ENCODE measurements at regions not wholly inside any gene's neighbourhood (a gene's known extent, or its start where the extent isn't known, plus 50 kb on each side); places are given as distances from the start of the nearest gene placed in this dataset.

DNA sequence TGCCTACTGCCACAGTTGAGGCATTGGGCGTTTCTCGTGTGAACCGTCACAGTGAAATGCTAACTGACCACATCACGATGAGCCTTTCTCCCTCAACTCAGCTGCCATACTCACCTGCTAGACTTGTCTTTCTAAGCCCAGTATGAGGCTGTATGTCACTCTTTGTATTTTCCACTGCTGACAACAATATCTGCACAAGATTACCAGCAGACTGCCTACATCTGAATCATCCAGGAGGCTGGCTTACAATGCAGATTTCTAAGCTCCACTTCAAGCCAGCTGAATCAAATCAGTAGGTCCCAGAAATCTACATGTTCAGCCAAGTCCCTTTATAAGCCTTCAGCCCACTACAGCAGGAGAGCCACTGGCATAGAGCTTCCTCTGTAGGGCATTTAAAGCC, 355.0 kb upstream of the DUSP10 start:
- DNase-seq = no peak

DNA sequence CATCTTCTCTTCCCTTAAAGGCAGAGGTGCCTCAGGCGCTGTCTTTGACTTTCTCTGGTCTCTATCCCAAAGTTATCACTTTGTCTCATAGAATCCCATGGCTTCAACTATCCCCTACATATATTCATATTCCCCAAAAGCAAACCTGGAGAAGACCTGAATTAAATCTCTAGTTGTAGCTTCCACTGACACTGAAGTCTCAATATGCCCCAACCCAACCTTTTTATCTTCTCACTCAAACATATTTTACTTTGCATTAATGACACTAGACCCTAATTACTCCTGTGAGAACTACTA, 354.5 kb upstream of the DUSP10 start:
- DNase-seq = no peak

DNA sequence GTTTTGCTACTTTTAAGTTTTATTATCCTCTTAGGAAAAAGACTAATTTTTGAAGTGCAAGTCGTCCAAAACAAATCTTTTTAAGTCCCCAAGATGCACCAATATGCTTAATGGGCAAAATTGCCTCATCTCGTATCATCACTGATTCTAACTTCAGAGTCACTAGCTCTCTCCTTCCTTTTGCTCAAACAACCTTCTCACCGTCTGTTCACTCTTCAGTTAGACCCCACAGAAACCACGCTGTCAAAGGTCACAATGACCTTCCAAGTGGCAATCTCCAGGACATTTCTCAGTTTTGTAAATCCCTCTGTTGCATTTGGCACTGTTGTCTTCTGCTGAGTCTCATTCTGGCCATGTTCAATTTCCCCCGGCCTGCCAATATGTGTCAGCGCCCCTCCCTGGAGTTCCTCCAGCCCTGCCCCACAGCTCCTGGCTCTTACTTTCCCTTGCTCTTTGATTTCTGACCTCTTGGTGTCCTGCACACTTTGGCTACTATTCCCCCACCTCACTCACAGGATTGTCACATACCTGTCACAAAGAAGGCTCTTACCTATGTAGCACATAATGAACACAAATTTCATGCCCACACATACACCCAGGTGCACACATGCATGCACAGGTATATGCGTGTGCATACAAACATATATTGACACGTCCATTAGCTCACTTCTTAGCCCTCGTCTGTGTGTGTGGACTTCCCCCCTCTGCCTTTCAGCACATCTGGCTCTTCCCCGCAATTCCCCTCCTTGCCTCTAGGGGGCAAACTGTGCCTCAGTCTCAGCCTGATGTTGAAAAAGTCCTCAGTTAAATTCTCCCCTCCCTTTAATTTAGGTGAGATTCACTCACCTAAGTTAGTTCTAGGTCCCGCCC, 354.0 kb upstream of the DUSP10 start:
- no peak for DNase-seq

DNA sequence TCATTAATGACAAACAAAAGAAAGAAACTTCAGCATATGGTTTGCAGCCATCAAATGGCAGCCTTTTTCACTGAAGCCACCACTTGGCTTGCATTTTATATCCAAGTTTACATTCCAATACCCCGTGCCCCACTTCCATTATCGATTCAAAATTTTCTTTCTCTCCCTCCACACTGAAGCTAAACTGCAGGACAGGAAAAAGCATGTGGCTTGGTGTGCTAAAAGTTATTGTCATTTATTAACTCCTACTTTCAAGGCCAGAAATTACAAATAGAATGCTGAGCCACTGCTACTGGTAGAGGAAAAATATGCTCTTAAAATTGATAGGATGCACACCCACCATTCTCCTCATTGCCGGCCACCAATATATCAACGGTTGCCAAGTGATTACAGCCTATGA, 351.6 kb upstream of the DUSP10 start:
- no peak for DNase-seq

DNA sequence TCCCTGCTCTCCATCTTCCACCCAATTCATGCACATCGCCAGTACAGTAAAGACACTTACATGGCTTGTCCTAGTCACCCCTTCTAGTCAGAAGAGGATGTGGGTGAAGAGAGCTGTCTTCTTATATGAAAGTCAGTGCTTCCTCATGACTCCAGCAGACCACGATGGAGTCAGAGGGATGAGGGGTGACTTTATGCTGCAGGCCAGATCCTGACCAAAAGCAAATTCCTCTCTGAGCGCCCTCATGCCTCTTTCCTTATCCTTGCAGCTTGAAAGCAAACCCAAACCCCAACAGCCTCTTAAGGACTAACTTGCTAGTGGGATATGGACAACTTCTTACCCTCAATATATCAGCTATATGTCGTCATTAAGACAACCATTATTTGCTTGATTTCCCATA, 348.2 kb upstream of the DUSP10 start:
- DNase-seq = no peak

DNA sequence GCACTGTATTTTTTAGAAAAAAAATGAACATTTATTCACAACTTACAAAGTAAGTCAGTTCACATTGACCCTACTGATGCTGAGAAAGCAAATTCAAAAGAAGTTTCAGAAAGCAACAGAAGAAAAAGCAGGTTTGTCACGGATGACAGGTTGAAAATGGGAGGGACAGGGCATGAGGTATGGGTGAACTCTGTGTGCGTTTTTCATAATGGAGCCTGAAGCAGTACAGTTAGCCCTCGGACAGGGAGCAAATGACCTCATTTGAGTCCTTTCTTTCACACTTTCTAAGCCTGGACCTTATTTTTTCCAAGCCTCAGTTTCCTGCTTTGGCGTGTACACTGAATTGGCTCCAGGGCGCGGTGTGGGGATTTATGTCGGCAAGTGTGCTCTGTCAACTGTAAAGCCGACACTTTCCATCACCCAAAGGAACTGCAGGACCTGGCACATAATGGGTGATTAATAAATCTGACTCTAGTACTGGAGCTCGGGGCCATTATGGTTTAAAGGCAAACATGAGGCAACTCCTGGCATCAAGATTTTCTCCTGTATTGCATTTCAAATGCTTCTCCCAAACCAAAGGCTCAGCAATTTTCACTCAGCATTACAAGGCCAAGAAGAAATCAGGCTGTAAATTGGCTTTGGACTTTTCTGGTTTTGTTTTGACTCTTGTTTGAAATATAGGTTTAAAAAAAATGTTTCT, 345.5 kb upstream of the DUSP10 start:
- DNase-seq = no peak

DNA sequence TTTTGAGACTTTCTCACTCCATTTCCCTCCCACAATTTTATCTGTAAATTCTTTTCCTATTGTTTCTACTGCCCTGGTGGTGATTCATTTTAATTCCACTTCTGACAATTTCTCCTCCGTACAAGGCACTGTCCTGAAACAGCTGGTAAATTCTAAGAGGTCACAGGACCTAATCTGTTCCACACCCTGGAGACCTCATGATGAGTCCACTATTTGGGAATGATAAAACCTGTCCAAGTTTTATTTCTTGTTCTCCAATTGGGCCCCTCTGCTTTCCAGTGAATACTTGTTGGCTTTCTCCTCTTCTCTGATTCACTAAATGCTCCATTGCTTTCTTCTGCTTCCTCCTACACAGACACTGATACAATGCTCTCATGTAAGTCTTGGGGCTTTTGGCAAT, 343.1 kb upstream of the DUSP10 start:
- no peak for DNase-seq

DNA sequence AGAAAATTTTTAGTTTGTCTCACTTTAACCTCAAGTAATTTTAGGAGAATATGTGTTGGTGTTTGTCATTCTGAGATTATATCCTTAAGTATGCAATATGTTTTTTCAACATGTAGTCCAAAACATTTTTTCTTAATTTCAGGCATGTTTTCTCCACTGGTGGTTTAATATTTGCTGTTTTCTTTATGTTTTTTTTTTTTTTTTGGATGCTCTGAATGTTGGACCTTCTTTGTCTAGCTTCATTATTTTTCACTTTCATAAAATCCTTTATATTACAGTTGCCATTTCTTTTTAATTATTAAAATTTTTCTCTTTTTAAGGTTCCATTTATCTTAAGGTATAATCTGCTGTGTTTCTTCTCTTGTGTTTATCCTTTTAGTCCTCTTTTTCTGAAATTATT, 342.2 kb upstream of the DUSP10 start:
- DNase-seq = no peak

DNA sequence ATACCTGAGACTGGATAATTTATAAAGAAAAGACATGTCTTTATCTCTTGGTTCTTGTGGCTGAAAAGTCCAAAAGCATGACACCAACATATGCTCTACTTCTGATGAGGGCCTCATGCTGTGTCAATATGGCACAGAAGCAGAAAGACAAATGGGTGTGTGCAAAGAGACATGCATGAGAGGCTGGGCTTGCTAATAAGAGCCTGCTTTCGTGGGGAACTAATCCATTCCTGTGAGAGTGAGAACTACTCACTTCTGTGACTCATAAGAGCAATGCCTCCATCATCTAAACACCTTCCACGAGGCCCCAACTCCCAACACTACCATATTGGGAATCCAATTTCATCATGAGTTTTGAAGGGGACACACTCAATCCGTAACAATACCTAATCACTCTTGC, 340.0 kb upstream of the DUSP10 start:
- DNase-seq = no peak

DNA sequence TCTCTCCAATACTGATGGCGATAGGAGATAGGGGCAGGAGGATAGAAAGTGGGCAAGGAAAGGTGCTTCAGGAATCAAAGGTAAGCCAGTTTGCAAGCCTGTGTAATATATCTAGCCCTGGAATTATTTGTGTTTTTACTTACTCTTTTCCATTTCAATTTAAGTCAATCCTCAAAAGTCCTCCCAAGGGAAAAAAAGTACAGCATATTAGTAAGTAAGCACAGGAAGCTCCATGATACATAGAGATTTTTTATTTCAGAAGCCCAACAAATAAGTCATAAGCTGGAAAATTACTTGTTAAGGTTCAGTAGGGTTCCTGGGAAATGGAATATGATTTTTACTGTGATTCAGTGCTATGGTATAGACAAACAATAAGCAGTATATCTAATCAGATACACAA, 337.7 kb upstream of the DUSP10 start:
- no peak for DNase-seq

DNA sequence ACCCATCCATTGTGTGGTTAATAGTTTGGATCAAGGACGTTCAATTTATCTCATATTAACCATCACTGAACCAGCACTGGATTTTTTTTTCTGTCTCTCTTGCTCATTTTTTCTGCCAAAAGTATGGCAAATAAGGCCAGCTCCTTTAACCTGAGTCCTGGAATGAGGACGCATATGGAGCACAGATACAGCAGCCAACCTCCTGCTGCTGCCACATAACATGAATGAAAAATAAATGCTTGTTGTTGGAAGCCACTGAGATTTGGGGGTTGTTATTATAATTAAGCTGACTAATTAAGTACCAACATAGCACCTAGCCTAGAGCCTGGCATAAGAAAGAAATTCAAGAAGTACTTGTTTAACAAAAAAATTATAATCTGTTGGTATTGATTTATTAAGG, 335.3 kb upstream of the DUSP10 start:
- DNase-seq = no peak

DNA sequence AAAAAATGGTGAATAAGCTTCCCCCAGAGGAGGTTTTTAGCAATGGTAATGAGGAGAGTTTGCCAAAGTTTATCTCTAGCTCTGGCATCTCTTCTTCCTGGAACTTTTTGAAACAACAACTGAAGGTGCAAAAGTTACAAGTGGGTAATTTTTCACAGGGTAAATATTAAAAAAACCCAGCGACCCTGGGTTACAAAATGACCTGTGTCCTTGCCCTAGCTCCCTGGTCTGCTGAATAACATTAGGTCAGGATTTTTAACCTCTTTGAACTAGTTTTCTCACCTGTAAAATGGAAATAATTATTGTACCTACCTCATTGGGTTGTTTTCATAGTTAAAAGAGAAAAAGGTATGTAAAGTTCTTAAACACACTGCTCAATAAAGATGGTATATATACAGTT, 332.4 kb upstream of the DUSP10 start:
- DNase-seq = no peak

DNA sequence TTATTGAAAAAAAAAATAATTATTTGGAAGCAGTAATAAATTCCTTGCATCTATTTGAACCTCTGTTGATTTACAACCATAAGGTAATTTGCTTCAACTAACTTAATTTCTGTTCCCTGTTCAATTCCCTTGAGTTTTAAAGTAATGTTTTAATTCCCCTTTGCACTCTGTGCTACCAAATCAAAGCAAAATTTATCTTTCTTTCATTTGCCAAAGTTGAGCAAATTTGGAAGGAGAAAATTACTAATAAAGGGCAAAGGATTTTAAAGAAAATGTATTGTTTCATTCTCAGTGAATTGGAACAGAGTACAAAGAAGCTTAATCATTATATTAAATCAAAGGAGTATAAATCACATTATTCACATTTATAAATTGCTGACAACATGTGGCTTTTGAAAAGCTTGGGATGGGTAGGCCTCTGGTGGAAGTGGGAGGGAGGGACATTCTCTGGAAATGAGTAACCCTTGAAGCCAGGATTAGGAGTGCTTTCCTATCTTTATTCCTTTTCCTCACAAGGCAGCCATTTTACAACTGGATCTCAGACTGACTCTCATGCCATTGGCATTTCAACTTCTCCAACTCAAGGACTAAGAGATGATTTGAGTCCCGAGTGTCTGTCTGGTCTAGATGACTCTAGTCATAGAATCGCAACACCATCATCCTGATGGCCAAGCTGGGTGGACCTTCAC, 331.6 kb upstream of the DUSP10 start:
- no peak for DNase-seq

DNA sequence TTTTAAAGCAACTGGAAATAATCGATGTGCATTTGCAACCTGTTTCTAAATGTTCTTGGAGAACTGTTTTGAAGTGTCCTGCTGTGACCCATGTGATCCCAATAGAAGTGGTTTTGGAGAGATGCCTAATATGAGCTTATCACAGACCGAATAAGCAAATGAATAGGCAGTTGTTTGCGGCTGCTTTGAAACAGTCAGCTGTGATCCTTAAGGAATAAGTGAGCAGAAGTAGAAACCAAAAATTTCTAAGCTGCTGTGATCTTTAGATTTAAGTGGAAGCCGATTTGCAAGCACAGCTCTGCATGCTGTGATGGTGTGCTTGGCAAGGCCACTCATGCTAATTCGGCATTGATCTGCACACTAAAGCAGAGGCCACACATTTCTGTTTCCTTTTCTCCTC, 329.5 kb upstream of the DUSP10 start:
- no peak for DNase-seq

DNA sequence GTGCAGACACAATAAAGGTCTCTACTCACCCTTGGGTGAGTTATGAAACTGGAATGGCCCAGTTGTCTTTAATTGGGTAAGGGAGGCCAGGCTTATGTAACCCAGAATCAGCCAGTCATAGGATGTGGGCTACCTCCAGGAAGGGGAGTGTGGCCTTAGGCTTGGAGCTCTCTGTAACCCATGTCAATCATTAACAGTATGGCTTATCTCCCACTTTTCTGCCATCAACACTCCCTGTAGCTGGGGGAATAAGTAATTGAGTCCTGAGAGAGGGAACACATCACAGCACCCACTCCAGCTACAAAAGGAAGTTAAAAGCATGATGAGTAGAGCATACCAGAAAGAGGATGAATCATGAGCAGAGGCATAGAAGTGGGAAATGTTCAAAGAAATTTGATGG, 327.0 kb upstream of the DUSP10 start:
- DNase-seq = no peak

DNA sequence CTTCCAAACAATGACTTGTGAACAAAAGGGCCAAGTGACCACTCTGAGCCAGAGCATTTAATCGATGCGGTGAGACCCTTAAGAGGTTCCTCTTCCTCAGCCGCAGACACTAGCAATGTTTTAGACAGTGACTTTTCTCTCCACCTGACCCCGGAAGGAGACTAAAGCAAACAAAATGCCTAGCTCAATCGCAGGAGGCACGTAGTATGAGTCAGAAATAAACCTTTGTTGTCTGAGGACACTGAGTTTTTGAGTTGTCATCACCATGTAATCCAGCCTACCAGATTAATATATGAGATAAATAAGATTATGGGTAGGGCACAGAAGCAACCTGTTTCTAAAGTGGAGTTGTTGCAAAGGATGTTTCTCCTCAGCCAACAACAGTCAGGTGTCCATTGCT, 326.2 kb upstream of the DUSP10 start:
- no peak for DNase-seq

DNA sequence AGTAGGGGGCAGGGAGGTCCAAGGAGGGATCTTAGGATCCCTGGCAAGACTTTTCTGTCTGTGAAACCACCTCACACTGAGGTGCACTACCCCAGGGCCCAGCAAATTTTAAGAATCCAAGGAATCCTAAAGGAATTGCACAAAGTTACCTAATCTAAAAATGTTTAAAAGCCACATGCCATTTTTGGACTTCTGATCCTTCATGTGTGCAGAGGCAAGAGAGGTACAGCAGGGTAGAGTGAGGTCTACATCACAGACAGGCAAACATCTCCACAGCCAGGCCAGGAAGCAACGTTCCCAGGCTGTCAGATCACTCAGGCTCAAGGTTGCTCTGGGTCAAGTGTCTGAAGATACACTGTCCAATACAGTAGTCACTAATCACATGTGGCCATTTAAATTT, 324.6 kb upstream of the DUSP10 start:
- DNase-seq = no peak

DNA sequence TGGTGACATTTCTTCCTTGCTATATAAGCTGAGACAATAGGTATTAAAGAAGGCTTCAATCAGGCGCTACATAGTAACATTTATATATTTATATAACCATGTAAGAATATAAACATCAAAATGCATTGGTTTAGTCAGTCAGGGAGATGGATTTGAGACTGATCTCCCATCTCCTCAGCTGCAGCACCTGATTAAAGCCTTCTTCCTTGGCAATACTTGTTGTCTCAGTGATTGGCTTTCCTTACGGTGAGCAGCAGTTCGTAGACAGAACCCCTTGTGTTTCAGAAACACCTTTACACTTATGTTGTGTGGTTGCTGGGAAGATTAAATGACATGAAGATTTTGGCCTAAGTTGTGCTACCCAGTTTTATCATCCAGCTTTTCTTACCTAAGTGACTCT, 323.3 kb upstream of the DUSP10 start:
- DNase-seq = no peak

DNA sequence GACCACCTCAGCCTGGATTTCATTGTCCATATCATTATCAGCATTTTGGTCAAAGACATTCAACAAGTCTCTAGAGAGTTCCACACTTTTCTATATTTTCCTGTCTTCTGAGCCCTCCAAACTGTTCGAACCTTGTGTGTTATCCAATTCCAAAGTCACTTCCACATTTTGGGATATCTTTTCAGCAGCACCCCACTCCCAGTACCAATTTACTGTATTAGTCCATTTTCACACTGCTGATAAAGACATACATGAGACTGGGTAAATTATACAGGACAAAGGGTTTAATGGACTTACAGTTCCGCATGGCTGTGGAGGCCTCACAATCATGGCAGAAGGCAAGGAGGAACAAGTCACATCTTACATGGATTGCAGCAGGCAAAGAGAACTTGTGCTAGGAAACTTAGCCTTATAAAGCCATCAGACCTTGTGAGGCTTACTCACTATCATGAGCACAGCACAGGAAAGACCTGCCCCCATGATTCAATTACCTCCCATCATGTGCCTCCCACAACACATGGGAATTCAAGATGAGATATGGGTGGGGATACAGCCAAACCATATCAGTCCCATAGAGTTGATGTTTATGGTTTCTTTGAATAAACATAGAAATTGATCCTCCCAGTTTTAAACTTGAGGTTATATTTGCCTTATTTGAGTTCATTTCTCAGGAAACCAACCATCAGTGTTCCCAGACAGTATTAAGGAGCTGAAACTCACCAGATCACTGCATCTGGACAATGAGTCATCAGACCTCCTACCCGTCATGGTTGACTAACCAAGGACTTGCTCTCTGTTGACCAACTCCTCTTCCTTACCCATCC, 322.7 kb upstream of the DUSP10 start:
- DNase-seq = no peak

DNA sequence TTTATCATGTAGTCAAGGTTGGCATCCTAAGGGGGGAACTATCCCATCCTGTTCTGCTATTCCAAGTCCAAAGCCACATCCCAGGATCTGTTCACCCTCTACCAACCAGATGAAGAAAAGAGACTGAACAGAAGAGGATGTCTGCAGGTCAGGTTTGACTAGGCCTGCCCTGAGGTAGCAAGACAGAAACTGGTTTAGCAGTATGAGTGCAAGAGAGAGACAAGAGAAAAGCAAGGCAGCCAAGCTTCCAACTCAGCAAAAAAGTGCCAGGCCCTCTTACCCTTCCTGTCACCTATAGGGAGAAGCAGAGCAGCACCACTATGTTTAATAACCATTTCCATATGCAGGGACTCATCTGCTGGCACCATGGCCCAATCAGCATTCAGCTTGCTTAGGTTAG, 320.8 kb upstream of the DUSP10 start:
- no peak for DNase-seq

DNA sequence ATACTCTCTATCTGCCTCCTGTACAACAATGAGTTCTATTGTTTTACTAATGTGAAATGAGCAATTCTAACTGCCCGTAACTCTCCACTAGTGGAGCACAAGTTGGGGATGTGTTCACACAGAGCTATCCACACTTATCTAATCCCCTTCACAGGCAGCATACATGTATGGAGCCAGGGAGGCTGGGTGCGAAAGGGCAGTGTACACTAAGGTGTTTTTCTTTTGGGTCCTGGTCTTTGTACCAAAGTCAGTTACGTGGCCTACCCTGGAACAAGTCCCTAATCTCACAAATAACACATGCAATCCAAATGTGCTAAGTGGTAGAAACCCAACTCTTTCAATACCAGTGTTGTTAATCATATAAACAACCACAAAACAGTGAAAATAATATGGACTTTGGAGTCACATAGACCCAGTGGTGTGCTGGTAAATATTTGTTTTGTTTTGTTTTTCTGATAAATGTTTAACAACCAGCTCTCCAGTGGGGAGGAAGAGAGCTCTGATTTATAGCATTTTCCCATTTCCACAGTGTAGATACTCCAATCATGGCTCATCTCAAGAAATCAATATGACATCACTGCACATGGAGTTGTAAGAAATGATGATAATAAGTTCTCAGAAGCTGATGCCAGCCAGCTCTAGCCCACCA, 319.9 kb upstream of the DUSP10 start:
- no peak for DNase-seq

DNA sequence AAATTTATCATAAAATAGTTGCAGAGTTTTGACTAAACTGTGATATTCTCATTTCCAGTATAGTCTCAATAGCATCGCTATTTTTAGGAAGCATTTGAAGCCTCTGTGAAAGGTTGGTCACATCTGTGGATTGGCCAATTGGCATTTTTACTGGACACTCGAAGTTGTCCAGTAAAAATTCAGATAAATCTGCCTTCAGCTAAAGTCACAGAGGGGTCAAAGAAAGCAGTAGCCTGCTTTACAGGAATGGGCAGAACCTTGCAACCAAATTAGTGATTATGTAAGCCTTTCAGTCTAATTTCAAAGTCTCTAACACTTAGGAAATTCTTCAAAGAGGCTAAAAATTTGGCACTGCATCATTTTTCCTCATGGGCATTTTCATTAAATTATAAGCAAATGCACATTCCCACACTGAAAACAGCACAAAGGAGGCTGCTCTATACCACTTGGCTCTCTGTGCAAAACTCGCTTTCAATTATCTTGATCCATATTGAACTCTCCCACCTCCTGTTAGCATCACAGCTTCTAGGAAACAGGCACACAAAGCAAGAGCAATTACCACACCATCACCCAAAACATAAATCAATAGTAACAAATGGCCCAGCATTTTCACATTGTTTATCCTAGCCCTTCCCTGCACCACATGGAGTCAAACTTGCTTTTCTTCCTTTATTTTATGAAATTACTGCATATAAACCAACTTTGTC, 318.5 kb upstream of the DUSP10 start:
- no peak for DNase-seq
